ENCODE measurements at regions not wholly inside any gene's neighbourhood (a gene's known extent, or its start where the extent isn't known, plus 50 kb on each side); places are given as distances from the start of the nearest gene placed in this dataset.

- DNase-seq, result no peak
These were observed 1060.4 kb downstream of the EFNB2 start for GRCh38 chr13:105474983-105475610.

GRCh38 chr13:105471673-105472072 lies 1063.8 kb downstream of the EFNB2 start:
- DNase-seq, result no peak

- no peak for DNase-seq
These were observed 1069.1 kb downstream of the EFNB2 start for GRCh38 chr13:105466376-105466775.

- no peak for DNase-seq
These were observed 1069.7 kb downstream of the EFNB2 start, which contains the start of gene DAOA for GRCh38 chr13:105465745-105466144. TSS of gene DAOA (plus strand) at chr13:105466045.

GRCh38 chr13:105465251-105465650 lies 1070.2 kb downstream of the EFNB2 start:
- no peak for DNase-seq

- DNase-seq, result no peak
These were observed 1071.2 kb downstream of the EFNB2 start for GRCh38 chr13:105464249-105464648.

- DNase-seq, result no peak
These were observed 1072.4 kb downstream of the EFNB2 start for GRCh38 chr13:105463011-105463501.

- DNase-seq, result no peak
These were observed 1073.4 kb downstream of the EFNB2 start for GRCh38 chr13:105462098-105462497.

- DNase-seq, result no peak
These were observed 1082.6 kb downstream of the EFNB2 start for GRCh38 chr13:105452895-105453294.

- DNase-seq, result no peak
These were observed 1084.7 kb downstream of the EFNB2 start for GRCh38 chr13:105450784-105451183.

- DNase-seq, result no peak
These were observed 1086.7 kb downstream of the EFNB2 start for GRCh38 chr13:105448811-105449210.

- DNase-seq, result no peak
These were observed 1089.3 kb downstream of the EFNB2 start for GRCh38 chr13:105446197-105446596.

GRCh38 chr13:105445796-105446195 lies 1089.7 kb downstream of the EFNB2 start:
- no peak for DNase-seq

- DNase-seq, result no peak
These were observed 1092.3 kb downstream of the EFNB2 start for GRCh38 chr13:105442949-105443699.

- DNase-seq, result no peak
These were observed 1093.4 kb downstream of the EFNB2 start for GRCh38 chr13:105442040-105442439.

- DNase-seq, result no peak
These were observed 1094.3 kb downstream of the EFNB2 start for GRCh38 chr13:105441051-105441750.

- no peak for DNase-seq
These were observed 1098.5 kb downstream of the EFNB2 start for GRCh38 chr13:105436943-105437342.

GRCh38 chr13:105432438-105432837 lies 1103.0 kb downstream of the EFNB2 start:
- no peak for DNase-seq

GRCh38 chr13:105428811-105429210 lies 1106.7 kb downstream of the EFNB2 start:
- DNase-seq, result no peak

- no peak for DNase-seq
These were observed 1109.0 kb downstream of the EFNB2 start for GRCh38 chr13:105426441-105426840.

GRCh38 chr13:105414639-105415038 lies 1120.8 kb downstream of the EFNB2 start:
- no peak for DNase-seq

GRCh38 chr13:105412171-105412570 lies 1123.3 kb downstream of the EFNB2 start:
- DNase-seq, result no peak

- peak; percentile 10 for DNase-seq
These were observed 1124.9 kb downstream of the EFNB2 start for GRCh38 chr13:105410602-105411001.

- DNase-seq, result no peak
These were observed 1128.9 kb downstream of the EFNB2 start for GRCh38 chr13:105406551-105406950.

Measured in activated naive CD4-positive, alpha-beta T cell treated with Interleukin-2 at 50 U/mL for 16 hours (primary cell).